Keratinocyte (primary cell): ENCODE measurements at regions not wholly inside any gene's neighbourhood (a gene's known extent, or its start where the extent isn't known, plus 50 kb on each side); places are given as distances from the start of the nearest gene placed in this dataset.

Source experiments
- DNase-seq: peaks from one replicate; pipeline ENCODE4 v3.0.0-alpha.2; 2011; ENCODE audit warnings: low read depth, missing footprints, low spot score
- FAIRE-seq: peaks from 2 replicates; lab custom pipeline; 2011; peaks lifted over from hg19 to GRCh38; lab: Jason Lieb, UNC
- H2AFZ ChIP-seq: 2 replicates; pipeline ENCODE4 v1.6.0; 2012; ENCODE audit warnings: low read length, control low read depth, inconsistent platforms; ENCODE audit not compliant: control insufficient read depth
- H3K27ac ChIP-seq: 2 replicates; pipeline ENCODE4 v1.5.1; 2011; ENCODE audit warnings: low read length; ENCODE audit not compliant: control insufficient read depth, insufficient read depth
- H3K27me3 ChIP-seq: 3 replicates; pipeline ENCODE4 v1.6.0; 2011; ENCODE audit warnings: low read length; ENCODE audit not compliant: control insufficient read depth, insufficient read depth; ENCODE audit errors: extremely low read depth
- H3K36me3 ChIP-seq, 2 experiments: 2 replicates in 1 of 2; 3 replicates in 1 of 2; pipeline ENCODE4 v1.5.1; 2011; ENCODE audit warnings: low read length in 2 of 2, mild to moderate bottlenecking in 1 of 2; ENCODE audit not compliant: control insufficient read depth in 2 of 2, insufficient read depth in 2 of 2; ENCODE audit errors: extremely low read depth in 1 of 2
- H3K4me1 ChIP-seq: 3 replicates; pipeline ENCODE4 v1.5.1; 2011; ENCODE audit warnings: low read length; ENCODE audit not compliant: control insufficient read depth, insufficient read depth; ENCODE audit errors: extremely low read depth
- H3K4me2 ChIP-seq: 3 replicates; pipeline ENCODE4 v1.6.0; 2011; ENCODE audit warnings: low read depth, low read length; ENCODE audit not compliant: control insufficient read depth, insufficient read depth; ENCODE audit errors: extremely low read depth
- H3K4me3 ChIP-seq, 3 experiments: fragments of 200-600 bp in 1 of 3; sonication (generic) in 1 of 3; 2 replicates in 2 of 3; 3 replicates in 1 of 3; pipeline ENCODE4 v1.5.1; 2011 to 2016; ENCODE audit warnings: low read length in 3 of 3, mild to moderate bottlenecking in 3 of 3, control low read depth in 2 of 3, inconsistent platforms in 1 of 3, low read depth in 1 of 3, mixed read lengths in 1 of 3, mixed run types in 1 of 3, moderate library complexity in 1 of 3; ENCODE audit not compliant: control insufficient read depth in 2 of 3, insufficient read depth in 2 of 3; ENCODE audit errors: extremely low read depth in 1 of 3
- H3K79me2 ChIP-seq: 2 replicates; pipeline ENCODE4 v1.6.0; 2012; ENCODE audit warnings: low read length; ENCODE audit not compliant: control insufficient read depth, insufficient read depth
- H3K9ac ChIP-seq: 3 replicates; pipeline ENCODE4 v1.6.0; 2011; ENCODE audit warnings: low read length; ENCODE audit not compliant: control insufficient read depth, insufficient read depth; ENCODE audit errors: extremely low read depth
- H3K9me1 ChIP-seq: 3 replicates; pipeline ENCODE4 v1.6.0; 2011; ENCODE audit warnings: low read length; ENCODE audit not compliant: control insufficient read depth, insufficient read depth; ENCODE audit errors: extremely low read depth
- H3K9me3 ChIP-seq: 2 replicates; pipeline ENCODE4 v1.5.1; 2012; ENCODE audit warnings: low read depth, low read length; ENCODE audit not compliant: control insufficient read depth
- H4K20me1 ChIP-seq: 3 replicates; pipeline ENCODE4 v1.6.0; 2011; ENCODE audit warnings: low read length; ENCODE audit not compliant: control insufficient read depth, insufficient read depth; ENCODE audit errors: extremely low read depth
- EZH2 ChIP-seq: IDR thresholded peaks from one replicate; pipeline ENCODE4 v1.6.1; 2012; ENCODE audit warnings: inconsistent platforms, mild to moderate bottlenecking, low read length, moderate library complexity
- dilution Hi-C: fragments of 300-500 bp; cut with MboI; formaldehyde crosslinking; loops from one replicate; pipeline ENCODE4 v1.7.0; 2020; ENCODE audit warnings: low sequenced_read_pairs; ENCODE audit not compliant: extremely low pct_ligation_motif_present
- TF ChIP-seq, protein P1 (sequence below), 3 experiments: IDR thresholded peaks in 1 of 3; conservative IDR thresholded peaks in 1 of 3; optimal IDR thresholded peaks in 1 of 3; 2 replicates in 2 of 3; 3 replicates in 1 of 3; pipeline versions ENCODE3 to v1.5.1; 2011; ENCODE audit warnings: low read length in 3 of 3, mild to moderate bottlenecking in 3 of 3, moderate library complexity in 2 of 3, control low read depth in 1 of 3, inconsistent platforms in 1 of 3; ENCODE audit not compliant: insufficient read depth in 2 of 3; ENCODE audit errors: extremely low read depth in 1 of 3

- Histone ChIP-seq H3K9ac (no peak overlapping the region), H3K4me2 (no peak overlapping the region), H3K27ac (no peak overlapping the region), H3K9me1 (no peaks in the 10 kb centered on the region), H3K79me2 (no peaks in the 10 kb centered on the region), H3K4me1 (no peaks in the 10 kb centered on the region), H3K27me3 (no peaks in the 10 kb centered on the region), H2AFZ (no peak overlapping the region), H4K20me1 (no peaks in the 10 kb centered on the region), H3K36me3 (no peaks in the 10 kb centered on the region), H3K9me3 (no peaks in the 10 kb centered on the region), H3K4me3 (no peak overlapping the region)
- dilution Hi-C loops: no loop called here
- TF ChIP-seq EZH2: no peak
- TF ChIP-seq, protein P1, sequence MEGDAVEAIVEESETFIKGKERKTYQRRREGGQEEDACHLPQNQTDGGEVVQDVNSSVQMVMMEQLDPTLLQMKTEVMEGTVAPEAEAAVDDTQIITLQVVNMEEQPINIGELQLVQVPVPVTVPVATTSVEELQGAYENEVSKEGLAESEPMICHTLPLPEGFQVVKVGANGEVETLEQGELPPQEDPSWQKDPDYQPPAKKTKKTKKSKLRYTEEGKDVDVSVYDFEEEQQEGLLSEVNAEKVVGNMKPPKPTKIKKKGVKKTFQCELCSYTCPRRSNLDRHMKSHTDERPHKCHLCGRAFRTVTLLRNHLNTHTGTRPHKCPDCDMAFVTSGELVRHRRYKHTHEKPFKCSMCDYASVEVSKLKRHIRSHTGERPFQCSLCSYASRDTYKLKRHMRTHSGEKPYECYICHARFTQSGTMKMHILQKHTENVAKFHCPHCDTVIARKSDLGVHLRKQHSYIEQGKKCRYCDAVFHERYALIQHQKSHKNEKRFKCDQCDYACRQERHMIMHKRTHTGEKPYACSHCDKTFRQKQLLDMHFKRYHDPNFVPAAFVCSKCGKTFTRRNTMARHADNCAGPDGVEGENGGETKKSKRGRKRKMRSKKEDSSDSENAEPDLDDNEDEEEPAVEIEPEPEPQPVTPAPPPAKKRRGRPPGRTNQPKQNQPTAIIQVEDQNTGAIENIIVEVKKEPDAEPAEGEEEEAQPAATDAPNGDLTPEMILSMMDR (optimal IDR thresholded peaks at IDR 0.05 in 1 of 3, IDR thresholded peaks at IDR 0.05 in 1 of 3, conservative IDR thresholded peaks at IDR 0.05 in 1 of 3; ENCODE audit: extremely low read depth in 1 of 3, insufficient read depth in 2 of 3, low read length in 3 of 3): no peak
- DNase-seq (no peak), FAIRE-seq (no peak)
Measured at GRCh38 chr11:128219731-128220120, 367.6 kb downstream of the ETS1 start.

- no peak for FAIRE-seq
- dilution Hi-C loops: no loop called here
Measured at GRCh38 chr11:128216198-128216597, 371.2 kb downstream of the ETS1 start.

More at GRCh38 chr11:128216198-128216597, 371.2 kb downstream of the ETS1 start:
- Histone ChIP-seq H4K20me1 (no peaks in the 10 kb centered on the region), H3K27me3 (no peaks in the 10 kb centered on the region), H3K27ac (no peak overlapping the region), H3K79me2 (no peaks in the 10 kb centered on the region), H3K4me2 (no peak overlapping the region), H3K9me1 (no peaks in the 10 kb centered on the region), H3K9ac (no peak overlapping the region), H3K4me1 (peaks cover 7% of the 10 kb centered on the region), H3K36me3 (no peaks in the 10 kb centered on the region), H3K9me3 (no peaks in the 10 kb centered on the region), H3K4me3 (no peak overlapping the region), H2AFZ (no peak overlapping the region)
- TF ChIP-seq, protein P1 (optimal IDR thresholded peaks at IDR 0.05 in 1 of 3, IDR thresholded peaks at IDR 0.05 in 1 of 3, conservative IDR thresholded peaks at IDR 0.05 in 1 of 3; ENCODE audit: extremely low read depth in 1 of 3, insufficient read depth in 2 of 3, low read length in 3 of 3): no peak
- no peak for TF ChIP-seq EZH2
- no peak for DNase-seq
